ENCODE measurements at regions not wholly inside any gene's neighbourhood (a gene's known extent, or its start where the extent isn't known, plus 50 kb on each side); places are given as distances from the start of the nearest gene placed in this dataset.

DNA sequence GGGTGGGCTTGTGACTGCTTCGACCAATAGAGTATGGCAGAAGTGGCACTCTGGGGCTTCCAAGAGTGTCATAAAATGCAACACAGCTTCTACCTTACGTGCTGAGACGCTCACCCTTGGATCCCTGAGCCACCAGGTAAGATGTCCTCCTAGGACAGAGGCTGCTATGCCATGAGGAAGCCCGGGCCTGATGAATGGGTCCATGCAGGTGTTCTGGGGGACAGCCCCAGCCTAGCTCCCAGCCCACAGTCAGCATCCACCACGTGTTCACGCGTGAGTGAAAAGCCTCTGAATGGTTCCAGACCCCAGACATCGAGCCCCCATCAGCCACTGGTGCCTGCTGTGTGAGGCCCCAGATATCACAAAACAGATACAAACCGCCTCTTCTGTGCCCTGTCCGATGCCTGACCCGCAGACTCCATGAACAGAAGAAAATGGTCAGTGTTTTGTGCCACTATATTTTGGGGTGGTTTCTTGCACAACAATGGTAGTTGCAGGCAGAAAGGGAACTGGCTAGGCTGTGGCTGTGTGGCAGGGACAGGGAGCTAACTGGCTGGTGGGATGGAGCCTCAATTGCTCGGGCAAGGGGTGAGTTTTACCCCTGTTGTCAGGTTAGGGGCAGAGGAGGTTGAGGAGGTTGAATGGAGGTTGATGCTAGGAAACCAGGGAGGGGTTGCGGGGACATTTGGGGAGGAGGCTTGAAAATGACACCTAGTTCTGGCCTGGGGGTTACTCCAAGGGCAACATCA, 92.2 kb downstream of the LINGO1 start:
- DNase-seq, result no peak

DNA sequence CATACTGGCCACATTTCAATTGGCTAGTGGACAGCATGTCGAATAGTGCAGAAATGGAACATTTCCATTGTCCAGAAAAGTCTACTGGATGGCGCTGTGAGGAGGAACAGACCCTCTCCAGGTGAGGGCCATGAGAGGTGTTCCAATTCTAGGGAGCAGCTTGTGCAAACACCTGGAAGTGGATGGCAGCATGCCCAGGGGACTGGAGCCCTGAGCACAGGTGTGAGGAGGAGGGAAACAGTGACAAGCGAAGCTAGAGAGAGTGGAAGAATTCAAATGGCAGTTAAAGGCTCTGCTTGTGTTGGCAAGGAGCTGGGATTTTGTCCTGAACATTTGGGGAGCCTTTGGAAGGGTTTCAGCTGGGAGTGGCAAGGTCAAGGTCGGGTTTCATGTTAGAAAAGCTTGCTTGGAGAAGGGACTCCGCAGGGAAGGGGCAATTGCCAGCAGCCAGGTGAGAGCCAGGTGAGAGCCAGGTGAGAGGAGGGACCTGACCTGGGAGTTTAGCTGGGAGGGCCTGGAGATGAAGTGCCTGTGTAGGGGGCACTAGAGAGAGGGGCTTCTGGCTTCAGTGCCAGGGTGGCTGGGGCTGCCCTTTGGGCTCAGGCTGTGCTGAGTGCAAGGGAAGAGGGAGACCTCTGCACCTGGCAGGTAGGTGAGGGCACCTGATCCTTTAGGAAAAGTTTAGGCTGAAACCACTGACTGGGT, 93.8 kb downstream of the LINGO1 start:
- peak; percentile 61 for DNase-seq

DNA sequence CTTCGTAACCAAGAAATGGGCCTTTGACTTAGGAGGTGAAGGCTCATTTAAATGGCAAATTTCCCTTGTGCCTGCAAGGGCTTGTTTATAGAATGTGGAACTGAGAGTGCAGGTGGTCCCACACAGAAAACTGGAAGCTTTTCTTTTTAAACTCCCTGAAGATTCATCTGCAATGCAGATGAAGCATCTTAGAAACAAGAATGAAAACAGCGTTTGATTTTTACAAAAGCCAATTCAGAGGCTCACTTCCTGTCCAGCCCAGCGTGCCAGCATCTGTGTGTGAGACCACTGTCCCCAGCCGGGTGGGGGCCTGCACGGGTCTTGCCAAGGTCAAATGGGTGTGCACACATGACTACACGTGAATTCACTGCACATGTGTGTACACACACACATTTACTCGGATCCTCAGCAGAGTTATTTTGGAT, 94.7 kb downstream of the LINGO1 start:
- DNase-seq, result no peak

DNA sequence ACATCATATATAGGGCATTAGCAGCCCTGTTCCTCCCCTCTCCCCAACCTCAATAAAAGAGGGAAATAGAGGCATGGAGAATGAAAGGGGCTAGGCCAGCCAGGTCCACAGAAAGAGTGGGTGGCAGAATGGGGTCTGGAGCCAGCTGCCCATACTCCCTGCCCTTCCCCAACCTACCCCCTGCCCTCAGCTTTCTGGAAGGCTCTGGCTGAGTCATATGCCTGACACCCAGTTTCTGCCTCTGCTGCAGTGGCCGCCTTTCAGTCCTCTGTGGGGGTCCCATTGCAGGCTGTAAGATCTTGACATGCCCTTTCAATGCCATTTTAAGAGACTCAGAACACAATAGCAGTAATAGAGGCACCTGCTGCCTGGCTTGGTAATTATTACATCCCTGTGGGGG, 95.7 kb downstream of the LINGO1 start:
- DNase-seq, result no peak

DNA sequence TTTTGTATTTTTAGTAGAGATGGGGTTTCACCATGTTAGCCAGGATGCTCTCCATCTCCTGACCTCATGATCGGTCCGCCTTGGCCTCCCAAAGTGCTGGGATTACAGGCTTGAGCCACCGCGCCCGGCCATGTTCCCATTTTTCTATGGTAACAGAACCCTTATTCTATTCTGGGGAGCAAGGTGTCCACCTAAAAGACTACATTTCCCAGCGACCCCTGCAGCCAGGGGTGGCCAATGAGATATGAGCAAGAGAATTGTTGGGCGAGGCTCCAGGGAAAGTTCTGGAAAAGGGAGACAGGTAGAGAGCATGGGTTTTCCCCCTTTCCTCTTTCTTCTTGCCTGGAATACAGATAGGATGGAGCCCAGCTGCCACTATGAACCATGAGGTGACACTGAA, 96.9 kb downstream of the LINGO1 start:
- no peak for DNase-seq

Data from COR-L47 (cell line).